Myocyte (in vitro differentiated cells): ENCODE measurements at regions not wholly inside any gene's neighbourhood (a gene's known extent, or its start where the extent isn't known, plus 50 kb on each side); places are given as distances from the start of the nearest gene placed in this dataset.
A peak's percentile ranks its signal among the peaks of the same experiment; 100 is the strongest.

Experiments used
- DNase-seq: peaks from one replicate; pipeline ENCODE4 v3.0.0-alpha.2; 2012; ENCODE audit warnings: low read depth

GRCh38 chr13:109529964-109530363 is 256.4 kb downstream of the IRS2 start:
- DNase-seq: no peak

- DNase-seq: no peak
Observed at GRCh38 chr13:109521719-109522118, 264.7 kb downstream of the IRS2 start.

DNA sequence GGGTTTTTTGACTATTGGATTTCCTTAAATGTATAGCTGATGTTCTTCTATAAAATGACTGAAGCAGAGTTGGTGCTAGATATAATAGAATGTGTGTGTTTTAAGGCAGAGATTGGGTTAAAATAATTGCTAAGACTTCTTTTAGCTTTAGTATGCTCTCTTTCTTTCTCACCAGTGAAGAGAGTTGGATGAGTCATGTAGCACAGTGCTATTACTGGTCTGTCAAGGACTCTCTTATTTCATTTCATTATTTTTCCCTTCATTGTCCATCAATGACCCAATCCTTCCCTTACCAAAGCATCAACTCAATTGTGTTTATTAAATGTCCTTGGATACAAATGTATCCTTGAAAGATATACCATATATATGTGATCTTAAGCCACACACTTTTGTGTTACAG is 268.9 kb downstream of the IRS2 start:
- DNase-seq: peak; percentile 13

GRCh38 chr13:109516186-109516585 is 270.2 kb downstream of the IRS2 start:
- no peak for DNase-seq

GRCh38 chr13:109510013-109510412 is 276.4 kb downstream of the IRS2 start:
- DNase-seq: no peak

- peak; percentile 49 for DNase-seq
Observed at GRCh38 chr13:109509154-109509900, 277.1 kb downstream of the IRS2 start.

DNA sequence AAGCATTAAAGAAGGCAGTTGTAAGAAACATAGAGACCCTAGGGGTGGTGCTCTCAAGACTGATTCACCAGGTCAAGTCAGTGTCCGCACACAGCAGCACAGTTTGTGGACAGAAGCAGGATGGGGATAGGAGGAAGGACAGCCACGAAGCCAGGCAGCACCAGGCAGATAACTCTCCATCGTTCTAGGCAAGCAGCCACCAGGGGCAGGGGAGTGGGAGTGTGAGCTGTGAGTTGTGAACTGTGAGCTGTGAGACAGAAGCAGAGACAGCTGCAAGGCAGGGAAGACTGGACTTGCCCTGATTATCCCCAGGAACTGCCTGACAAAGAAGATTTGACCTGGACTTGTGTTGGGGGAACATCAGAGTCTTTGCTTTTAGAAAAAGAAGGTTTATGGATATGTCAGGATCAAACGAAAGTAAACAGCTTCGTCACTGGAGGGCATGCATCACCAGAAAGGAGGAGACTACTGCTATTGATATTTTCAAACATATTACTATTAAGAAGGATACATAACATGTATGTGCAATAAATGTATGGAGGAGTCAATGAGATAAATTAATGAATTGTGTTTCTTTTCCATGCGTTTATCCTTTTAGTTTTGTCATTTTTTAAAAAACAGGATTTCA is 286.1 kb downstream of the IRS2 start:
- peak; percentile 47 for DNase-seq

DNA sequence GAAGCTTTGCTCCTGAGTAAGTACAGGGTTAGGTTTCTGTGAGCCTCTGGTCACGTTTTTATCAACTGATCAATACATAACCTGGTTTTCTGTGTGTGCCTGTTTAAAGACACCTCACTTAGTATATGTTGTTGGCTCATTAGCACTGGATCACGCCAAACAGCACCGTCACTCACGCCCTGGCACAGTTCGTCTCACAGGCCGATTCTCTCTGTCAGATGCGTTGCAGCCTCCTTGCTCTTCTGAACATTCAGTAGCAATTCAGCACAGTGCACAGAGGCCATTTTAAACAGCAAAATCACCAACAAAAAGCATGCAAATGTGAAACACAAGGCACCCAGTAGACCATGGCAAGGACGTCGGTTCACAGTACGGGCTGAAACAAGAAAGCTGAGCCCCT is 288.5 kb downstream of the IRS2 start:
- DNase-seq: no peak

DNA sequence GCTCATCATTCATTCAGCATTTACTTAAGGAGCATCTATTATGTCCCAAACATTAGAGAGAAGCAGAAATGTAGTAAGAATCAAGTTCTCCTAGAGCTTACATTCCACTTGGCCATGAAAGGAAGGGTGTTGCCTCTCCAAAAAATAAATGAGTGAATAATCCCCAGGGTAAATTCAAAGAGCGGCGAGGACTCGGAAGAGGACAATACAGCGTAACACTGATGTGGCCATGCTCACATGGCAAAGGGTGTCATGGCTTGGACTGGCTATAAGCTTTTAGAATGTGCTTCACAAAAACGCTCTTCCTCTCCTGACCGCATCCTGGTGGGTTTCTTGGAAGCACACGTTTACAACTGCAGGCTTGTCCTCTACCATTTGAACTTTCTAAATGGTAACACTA is 290.2 kb downstream of the IRS2 start:
- no peak for DNase-seq

DNA sequence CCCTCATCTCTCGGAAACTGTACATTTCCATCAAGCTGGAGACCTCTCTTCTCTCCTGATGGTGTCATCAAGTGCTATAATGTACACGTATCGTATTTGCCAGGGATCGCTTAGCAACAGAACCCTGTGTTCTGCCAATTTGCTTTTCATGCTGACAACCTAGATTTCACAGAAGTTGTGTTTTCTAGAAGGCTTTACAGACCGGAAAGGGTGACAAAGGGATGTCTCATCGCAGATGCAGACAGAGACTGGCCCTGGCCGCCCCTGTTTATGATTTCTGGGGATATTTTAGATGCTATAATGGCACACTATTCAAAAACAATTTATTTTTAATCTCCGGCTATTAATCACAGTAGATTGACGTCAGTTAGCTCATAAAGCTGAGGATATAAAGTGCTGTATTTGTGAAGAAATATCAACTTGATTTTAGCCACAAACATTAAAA is 291.4 kb downstream of the IRS2 start:
- DNase-seq: no peak

GRCh38 chr13:109485136-109485794 is 301.1 kb downstream of the IRS2 start:
- no peak for DNase-seq

DNA sequence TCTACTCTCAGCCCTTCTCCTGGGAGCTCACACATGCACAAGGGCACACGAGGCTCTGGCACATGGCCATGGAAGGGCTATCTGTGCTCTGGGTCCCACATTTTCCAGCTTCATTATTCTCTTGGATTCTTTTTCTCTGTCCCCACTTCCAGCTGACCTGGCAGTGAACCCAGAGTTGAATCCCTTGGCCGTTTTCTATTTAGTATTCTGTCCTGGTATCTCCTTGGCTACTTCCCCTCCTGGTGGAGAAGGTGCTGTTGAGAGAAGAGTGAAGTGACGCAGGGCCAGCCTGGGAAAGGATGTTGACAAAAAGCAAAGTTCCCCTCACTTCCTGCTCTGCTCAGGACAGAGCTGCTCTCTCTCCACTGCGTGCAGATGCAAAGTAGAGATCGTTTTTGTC is 303.1 kb downstream of the IRS2 start:
- DNase-seq: no peak

DNA sequence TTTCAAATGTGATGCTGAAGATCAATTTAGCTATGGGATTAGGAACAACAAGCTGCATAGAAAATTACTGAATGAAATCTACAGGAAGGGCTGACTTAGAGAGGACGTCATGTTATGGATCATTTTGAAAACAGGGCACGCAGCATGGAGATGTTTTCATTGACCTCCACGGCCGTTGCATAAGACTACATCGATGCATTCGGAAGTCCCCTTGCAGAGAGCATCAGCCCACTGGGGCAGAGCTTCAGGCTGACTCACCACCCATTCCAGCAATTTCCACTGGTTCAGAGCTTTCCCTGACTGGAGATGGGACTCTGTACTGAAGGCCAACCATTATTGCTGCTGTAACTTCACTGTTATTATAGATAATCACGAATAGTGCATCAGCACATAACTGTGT is 305.3 kb downstream of the IRS2 start:
- no peak for DNase-seq

GRCh38 chr13:109480011-109480955 is 306.1 kb downstream of the IRS2 start:
- DNase-seq: no peak

GRCh38 chr13:109479534-109479933 is 306.8 kb downstream of the IRS2 start:
- DNase-seq: no peak

GRCh38 chr13:109476001-109476400 is 310.4 kb downstream of the IRS2 start:
- no peak for DNase-seq

- DNase-seq: no peak
Observed at GRCh38 chr13:109468123-109468522, 318.3 kb downstream of the IRS2 start.

DNA sequence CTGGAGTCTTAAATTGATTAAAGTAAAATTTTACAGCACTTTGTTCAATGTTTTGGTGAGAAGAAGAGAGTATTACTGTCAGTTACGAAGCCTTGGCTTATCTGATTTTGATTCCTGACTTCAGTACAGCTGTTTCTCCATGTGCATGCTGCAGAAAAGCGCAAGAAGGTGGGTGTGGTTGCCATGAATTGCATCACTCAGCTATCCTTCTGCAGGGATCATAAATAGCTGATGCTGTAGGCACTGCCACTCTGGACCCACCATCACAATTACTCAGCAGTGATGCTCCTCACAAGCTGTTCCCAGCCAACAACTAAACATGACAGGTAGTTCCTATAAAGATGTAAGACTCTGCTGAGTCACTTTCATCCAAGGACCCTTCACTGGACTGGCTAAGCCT is 321.2 kb downstream of the IRS2 start:
- DNase-seq: no peak

DNA sequence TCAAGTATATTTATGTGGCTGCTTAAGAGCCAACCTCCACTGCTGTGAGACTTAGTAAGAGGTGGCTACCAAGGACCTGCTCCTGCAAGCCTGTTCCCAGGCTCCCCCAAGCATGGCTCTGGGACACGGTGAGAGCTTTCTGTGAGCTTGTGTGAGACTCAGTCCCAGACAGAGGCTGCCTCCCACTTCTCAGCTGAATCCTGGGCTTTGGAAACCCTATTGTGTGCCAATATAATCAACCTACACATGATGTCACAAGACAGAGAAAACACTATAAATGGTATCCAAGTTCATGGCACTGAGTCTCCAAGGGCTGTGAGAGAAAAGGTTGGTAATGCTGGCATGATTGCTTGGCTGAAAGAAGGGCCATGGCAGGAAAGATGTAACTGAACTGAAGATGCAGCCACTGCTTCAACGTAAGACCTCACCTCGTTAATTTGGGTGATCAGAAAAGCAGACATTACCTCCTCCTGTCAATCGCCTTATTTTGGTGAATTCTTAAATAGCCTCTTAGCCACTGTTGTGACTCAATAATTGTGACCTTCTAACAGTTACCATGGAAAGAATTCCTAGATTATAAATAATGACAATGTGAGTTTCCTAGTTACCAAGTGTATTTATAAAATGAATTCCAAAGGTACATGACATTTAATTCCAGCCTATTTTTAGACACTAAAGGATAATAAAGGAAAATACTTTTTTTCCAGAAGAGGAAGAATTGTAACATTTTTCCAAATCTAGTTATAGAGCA is 332.0 kb downstream of the IRS2 start:
- peak; percentile 9 for DNase-seq

DNA sequence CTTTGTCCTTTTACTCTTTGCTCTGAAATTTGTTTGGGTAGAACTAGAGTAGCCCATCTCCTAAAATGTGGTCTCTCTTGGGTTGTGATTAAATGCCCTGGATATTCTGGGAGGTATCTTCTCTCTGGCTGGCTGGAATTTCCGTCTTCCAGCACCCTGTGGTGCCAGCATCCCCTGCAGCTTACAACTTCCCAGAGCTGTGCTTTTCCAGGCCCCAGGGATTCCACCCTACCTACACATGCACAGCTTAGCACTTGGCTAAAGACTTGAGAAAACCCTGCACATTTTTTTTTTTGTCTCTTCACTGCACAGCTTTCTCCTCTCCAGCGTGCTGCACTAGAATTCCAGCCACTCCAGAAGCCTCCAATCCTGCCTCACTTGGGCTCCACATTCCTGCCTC is 334.7 kb downstream of the IRS2 start:
- DNase-seq: no peak

GRCh38 chr13:109448629-109449028 is 337.8 kb downstream of the IRS2 start:
- DNase-seq: no peak
